Lower leg skin (tissue), 3 donors: ENCODE measurements at regions not wholly inside any gene's neighbourhood (a gene's known extent, or its start where the extent isn't known, plus 50 kb on each side); places are given as distances from the start of the nearest gene placed in this dataset.
"Not testable (repeated sequence)": the region's sequence is repeated elsewhere in the genome, so short reads cannot be mapped to it uniquely, and the experiment has no call there.

Source experiments
- CTCF ChIP-seq, 3 donors: fragments of 450-650 bp; IDR thresholded peaks; one replicate each; pipeline ENCODE4 v1.5.1; 2016; ENCODE audit warnings: antibody characterized with exemption in 3 of 3, mild to moderate bottlenecking in 3 of 3, moderate library complexity in 2 of 3
- POLR2A ChIP-seq, 2 donors: fragments of 450-650 bp; IDR thresholded peaks; one replicate each; pipeline ENCODE4 v1.6.1; 2016 to 2017; ENCODE audit warnings: antibody characterized with exemption in 2 of 2, mild to moderate bottlenecking in 1 of 2, moderate library complexity in 1 of 2

- not testable (repeated sequence) for TF ChIP-seq CTCF, POLR2A (IDR thresholded peaks at IDR 0.05)
These were observed 1109.7 kb downstream of the RPIA start for GRCh38 chr2:89801207-89801606.
